Gastroesophageal sphincter (tissue), 3 donors: ENCODE measurements at regions not wholly inside any gene's neighbourhood (a gene's known extent, or its start where the extent isn't known, plus 50 kb on each side); places are given as distances from the start of the nearest gene placed in this dataset.

Experiments used
- CTCF ChIP-seq, 4 experiments: fragments of 200-600 bp in 2 of 4; fragments of 450-650 bp in 2 of 4; sonication (generic) in 1 of 4; IDR thresholded peaks; one replicate each; pipeline ENCODE4 v1.5.1; 2017 to 2019; ENCODE audit warnings: antibody characterized with exemption in 4 of 4, mild to moderate bottlenecking in 2 of 4, moderate library complexity in 2 of 4
- EP300 ChIP-seq: sonication (generic); formaldehyde crosslinking; IDR thresholded peaks from one replicate; pipeline ENCODE4 v1.6.1; 2017; ENCODE audit warnings: antibody characterized with exemption, mild to moderate bottlenecking
- POLR2A ChIP-seq, 2 donors: fragments of 450-650 bp; IDR thresholded peaks; one replicate each; pipeline ENCODE4 v1.6.1; 2017; ENCODE audit warnings: antibody characterized with exemption in 2 of 2, mild to moderate bottlenecking in 2 of 2, moderate library complexity in 1 of 2

- no peak for TF ChIP-seq CTCF (IDR thresholded peaks at IDR 0.05)
- no peak for TF ChIP-seq POLR2A (IDR thresholded peaks at IDR 0.05)
- TF ChIP-seq EP300 = no peak
Observed at GRCh38 chr22:49281467-49282340, 546.0 kb downstream of the BRD1 start.
